NCI-H146 treated with DMSO at 0.1 percent for 48 hours (cell line): ENCODE measurements at regions not wholly inside any gene's neighbourhood (a gene's known extent, or its start where the extent isn't known, plus 50 kb on each side); places are given as distances from the start of the nearest gene placed in this dataset.

Experiments used
- DNase-seq: peaks from one replicate; lab custom pipeline; 2025; ENCODE audit not compliant: unreplicated experiment; lab: John Stamatoyannopoulos, UW

- DNase-seq: no peak
Measured at GRCh38 chr13:107434347-107434746, 781.0 kb downstream of the LIG4 start.

- no peak for DNase-seq
Measured at GRCh38 chr13:107427536-107427935, 787.8 kb downstream of the LIG4 start.

GRCh38 chr13:107422421-107422820 lies 792.9 kb downstream of the LIG4 start:
- DNase-seq: no peak

DNA sequence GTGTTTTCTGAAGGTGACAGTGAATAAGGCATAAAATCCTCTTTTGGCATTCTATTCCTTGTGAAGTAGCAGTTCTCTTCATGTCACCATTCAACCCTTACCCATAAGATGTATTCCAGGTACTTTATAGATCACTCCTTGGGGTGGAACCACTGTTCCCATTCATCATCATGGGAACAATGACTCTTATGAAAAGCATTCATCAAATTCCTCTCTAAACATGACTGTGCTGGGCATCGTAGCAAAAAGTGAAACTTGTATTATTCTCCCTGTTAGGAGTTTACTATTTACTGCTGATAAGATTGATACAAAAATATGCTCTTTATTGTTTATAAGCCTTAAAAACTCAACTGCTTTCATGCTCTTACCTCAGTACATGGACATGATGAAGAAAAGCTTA lies 793.4 kb downstream of the LIG4 start:
- DNase-seq: no peak

- no peak for DNase-seq
Measured at GRCh38 chr13:107421028-107421427, 794.3 kb downstream of the LIG4 start.

DNA sequence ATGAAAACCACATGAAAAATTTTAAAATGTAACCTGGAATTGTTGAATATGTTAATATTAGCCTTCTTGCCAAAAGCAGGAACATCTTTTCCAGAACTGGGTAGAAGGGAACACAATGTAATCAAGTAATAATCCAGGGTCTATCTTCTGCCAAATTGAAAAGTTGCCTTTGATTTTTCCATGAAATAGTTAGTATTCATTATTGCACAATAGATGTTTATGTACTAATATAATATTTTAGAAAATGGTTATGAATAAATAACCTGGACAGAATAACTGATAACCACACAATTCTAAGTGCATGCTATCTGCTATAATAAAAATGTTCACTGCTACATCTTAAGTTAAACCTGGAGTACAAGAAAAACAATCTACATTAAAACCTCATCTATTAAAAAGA lies 802.3 kb downstream of the LIG4 start:
- no peak for DNase-seq

GRCh38 chr13:107407074-107407473 lies 808.3 kb downstream of the LIG4 start:
- DNase-seq: no peak

DNA sequence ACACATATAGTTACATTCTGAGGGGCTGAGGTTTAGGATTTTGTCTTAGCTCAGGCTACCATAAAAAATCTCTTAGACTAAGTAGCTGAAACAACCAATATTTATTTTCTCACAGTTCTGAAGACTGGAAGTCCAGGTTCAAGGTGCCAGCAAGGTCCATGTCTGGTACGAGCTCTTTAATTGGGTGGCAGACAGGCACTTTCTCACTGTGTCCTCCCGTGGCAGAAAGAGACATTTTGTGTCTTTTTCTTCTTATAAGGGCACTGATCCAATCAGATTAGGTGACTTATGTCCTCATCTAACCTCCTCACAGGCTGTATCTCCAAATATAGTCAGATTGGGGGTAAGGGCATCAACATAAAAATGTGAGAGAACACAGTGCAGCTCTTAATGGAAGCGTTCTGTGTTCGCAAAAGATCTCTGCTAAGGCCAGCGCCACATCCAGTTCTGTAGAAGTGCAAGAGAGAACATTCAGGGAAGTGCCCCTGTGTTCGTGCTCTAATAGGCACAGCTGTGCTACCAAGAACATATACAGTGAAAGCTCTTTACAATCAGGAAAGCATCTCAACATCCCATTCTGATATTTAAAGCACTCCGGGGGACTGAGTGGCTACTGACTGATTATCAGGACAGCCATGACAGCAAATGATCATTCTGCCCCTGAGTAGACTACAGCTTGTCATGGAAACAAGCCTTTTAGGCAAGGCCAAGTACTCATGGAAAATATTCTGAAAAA lies 819.2 kb downstream of the LIG4 start:
- no peak for DNase-seq

GRCh38 chr13:107392205-107392604 lies 823.1 kb downstream of the LIG4 start:
- no peak for DNase-seq

GRCh38 chr13:107387525-107387924 lies 819.6 kb upstream of the ARGLU1 start:
- no peak for DNase-seq

DNA sequence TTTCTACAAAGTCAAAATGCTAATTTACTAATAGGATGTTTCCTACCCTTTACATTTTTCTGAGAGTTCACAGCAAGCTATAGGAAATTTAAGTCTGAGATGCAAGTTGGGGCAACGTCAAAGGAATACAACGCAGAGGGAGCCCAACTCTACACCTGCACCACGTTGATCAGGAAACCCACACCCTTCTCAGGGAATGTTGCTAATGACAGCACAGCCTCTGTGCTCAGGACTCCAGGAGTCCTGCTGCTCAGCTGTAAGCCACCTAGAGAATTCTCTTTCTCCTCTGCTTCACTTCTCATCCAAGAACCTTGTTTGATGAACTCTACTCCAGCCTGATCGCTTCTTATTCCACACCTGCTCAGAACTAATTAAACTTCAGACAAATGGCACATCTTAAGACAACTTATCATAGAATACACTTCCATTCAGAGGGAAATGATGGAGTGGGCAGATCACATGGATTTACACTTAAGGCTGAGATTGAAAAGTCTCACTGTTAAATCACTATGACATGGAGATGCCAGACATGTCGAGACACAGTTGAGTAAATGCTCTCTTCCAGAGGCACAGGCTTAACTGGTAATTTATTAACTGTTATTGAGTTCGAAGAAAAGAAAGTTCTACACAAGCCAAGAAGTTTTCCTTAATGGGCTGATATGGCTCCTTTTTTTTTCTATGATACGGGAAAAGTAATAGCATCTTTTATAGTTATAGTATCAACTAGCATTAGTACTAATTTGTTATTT lies 811.6 kb upstream of the ARGLU1 start:
- no peak for DNase-seq

GRCh38 chr13:107376341-107377125 lies 808.6 kb upstream of the ARGLU1 start:
- no peak for DNase-seq

- no peak for DNase-seq
Measured at GRCh38 chr13:107375701-107376340, 807.9 kb upstream of the ARGLU1 start.

GRCh38 chr13:107374038-107374437 lies 806.1 kb upstream of the ARGLU1 start:
- DNase-seq: no peak

GRCh38 chr13:107373551-107373950 lies 805.6 kb upstream of the ARGLU1 start:
- no peak for DNase-seq

- DNase-seq: no peak
Measured at GRCh38 chr13:107370015-107370785, 802.3 kb upstream of the ARGLU1 start.

- DNase-seq: no peak
Measured at GRCh38 chr13:107367258-107367657, 799.3 kb upstream of the ARGLU1 start.

DNA sequence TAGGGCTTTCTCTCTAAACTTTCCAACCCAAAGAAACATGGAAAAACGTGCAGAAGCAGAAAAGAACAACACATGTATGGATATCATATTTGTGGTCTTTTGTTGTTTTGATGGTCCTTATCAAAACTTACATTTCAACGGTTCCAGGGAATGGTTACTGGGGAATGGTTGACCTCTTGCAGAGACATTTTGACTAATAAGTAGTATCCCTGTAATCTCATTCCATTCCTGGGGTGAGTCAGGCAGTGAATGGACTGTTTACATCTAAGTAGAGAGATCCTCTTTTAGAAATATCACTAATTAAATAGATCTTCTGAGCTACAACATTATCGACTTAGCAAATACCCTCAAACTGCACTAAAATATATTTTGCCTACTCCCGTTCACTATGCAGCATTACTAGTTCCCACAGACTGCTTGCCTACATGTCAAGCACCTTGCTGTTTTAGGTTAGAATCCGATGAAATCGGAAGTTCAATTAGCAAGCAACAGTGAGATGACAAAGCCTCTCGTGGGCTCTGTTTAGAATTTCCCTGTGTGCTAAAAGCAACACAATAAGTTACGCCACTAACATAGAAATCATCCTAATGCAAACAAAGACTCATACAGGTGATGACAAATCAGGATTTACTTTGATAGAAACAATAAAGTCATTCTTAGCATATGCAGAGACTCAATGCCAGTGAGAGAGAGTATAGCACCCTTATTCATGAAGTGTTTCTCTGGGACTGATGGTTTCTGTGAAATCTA lies 797.7 kb upstream of the ARGLU1 start:
- no peak for DNase-seq

DNA sequence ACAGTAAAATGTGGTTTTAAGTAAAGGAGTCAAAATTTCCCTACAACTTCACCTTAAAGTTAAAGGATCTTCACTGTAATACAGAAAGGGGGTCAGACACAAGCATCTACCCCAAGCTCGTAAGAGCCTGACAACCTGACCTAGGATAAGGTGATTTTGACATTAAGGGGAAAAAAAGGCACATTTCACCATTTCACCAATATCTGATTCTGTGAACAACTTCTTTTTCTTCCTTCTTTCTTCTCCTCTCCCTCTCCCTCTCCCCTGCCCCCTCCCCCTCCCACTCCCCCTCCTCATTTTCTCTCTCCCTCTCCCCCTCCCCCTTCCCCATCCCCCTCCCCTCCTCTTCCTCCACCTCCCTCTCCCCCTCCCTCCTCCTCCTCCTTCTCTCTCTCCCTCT lies 796.7 kb upstream of the ARGLU1 start:
- DNase-seq: no peak

- DNase-seq: no peak
Measured at GRCh38 chr13:107361666-107362065, 793.7 kb upstream of the ARGLU1 start.
